ENCODE measurements at regions not wholly inside any gene's neighbourhood (a gene's known extent, or its start where the extent isn't known, plus 50 kb on each side); places are given as distances from the start of the nearest gene placed in this dataset.

DNA sequence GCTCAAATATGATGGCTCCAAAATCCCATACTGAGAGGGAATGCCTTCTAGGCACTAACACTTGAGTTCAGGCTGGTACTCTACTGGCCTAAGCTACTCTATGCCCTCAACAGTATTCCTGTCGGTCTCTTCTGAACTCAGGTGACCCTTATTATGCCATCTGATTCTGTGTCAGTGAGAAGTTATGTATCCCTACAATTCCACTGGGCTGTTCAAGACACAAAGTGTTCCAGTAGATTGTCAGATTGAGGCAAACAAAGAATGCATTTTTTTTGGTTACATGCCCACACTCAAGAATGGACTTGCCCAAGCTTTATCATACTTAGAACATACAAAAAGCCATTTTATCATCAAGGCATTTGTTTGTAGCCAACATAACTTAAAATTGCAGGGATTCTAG is 553.8 kb upstream of the PRMT6 start:
- no peak overlapping the region for H3K4me3 ChIP-seq
- no peaks in the 10 kb centered on the region for H3K36me3 ChIP-seq (ENCODE audit: low read depth)
- intact Hi-C loops (cut with micrococcal nuclease; ENCODE audit: unreplicated experiment), result no loop called here
- ChIA-PET POLR2A (ENCODE audit: unreplicated experiment) (no interaction called here), CTCF (no interaction called here)
- H4K20me1 ChIP-seq (ENCODE audit: insufficient read depth), result no peaks in the 10 kb centered on the region
- H3K79me2 ChIP-seq (ENCODE audit: low read depth), result no peaks in the 10 kb centered on the region
- TF ChIP-seq CTCF (conservative IDR thresholded peaks at IDR 0.05) (no peak), EZH2 (IDR thresholded peaks at IDR 0.05; ENCODE audit: low read depth) (no peak)
- H3K4me1 ChIP-seq (replicated peaks; ENCODE audit: insufficient read depth), result no peaks in the 10 kb centered on the region
- H3K4me2 ChIP-seq, result no peak overlapping the region
- no peaks in the 10 kb centered on the region for H3K9me3 ChIP-seq (ENCODE audit: insufficient read depth, low read depth)
- no peaks in the 10 kb centered on the region for H3K27me3 ChIP-seq (ENCODE audit: insufficient read depth, low read depth)
- H3K27ac ChIP-seq, result no peak overlapping the region
- H3K9me2 ChIP-seq (ENCODE audit: insufficient read depth), result no peaks in the 10 kb centered on the region; the same call in 1 of the 2 replicates
- no peaks in the 10 kb centered on the region for H3F3A ChIP-seq (ENCODE audit: insufficient read depth, low read depth)
- no peak overlapping the region for H2AFZ ChIP-seq
- no TSS peak for BruUV-seq (replicated peaks)
- DNase-seq, result no peak

DNA sequence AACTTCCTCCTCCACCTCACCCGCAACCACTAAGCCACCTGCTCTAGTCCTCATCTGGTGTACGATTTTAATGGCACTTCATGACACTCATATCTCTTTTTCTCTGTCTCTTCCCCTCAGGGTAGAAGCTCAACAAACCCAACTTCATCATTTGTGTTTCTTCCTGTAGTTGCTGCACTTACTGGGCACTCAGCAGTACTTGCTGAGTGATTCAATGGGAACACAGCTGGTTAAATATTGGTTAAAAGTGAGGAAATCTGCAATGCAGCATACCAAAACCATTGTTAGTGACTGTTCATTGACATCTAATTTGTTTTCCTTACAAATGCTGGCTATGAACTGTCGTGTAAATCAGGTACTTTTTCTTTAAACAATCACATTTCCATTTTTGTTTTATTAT is 541.1 kb upstream of the PRMT6 start:
- intact Hi-C loops (cut with micrococcal nuclease; ENCODE audit: unreplicated experiment), result no loop called here
- Histone ChIP-seq H2AFZ (peak overlapping the region; percentile 58), H3K4me2 (no peak overlapping the region), H3K4me3 (no peak overlapping the region), H3K79me2 (ENCODE audit: low read depth) (no peaks in the 10 kb centered on the region), H3K9me3 (ENCODE audit: insufficient read depth, low read depth) (no peaks in the 10 kb centered on the region), H3K4me1 (replicated peaks; ENCODE audit: insufficient read depth) (no peaks in the 10 kb centered on the region), H3F3A (ENCODE audit: insufficient read depth, low read depth) (no peaks in the 10 kb centered on the region), H3K9me2 (ENCODE audit: insufficient read depth) (no peaks in the 10 kb centered on the region), H4K20me1 (ENCODE audit: insufficient read depth) (no peaks in the 10 kb centered on the region), H3K27me3 (ENCODE audit: insufficient read depth, low read depth) (no peaks in the 10 kb centered on the region), H3K36me3 (ENCODE audit: low read depth) (no peaks in the 10 kb centered on the region), H3K27ac (no peak overlapping the region)
- BruUV-seq (replicated peaks), result no TSS peak
- ChIA-PET POLR2A (ENCODE audit: unreplicated experiment) (interaction anchor here (0.5 kb wide), 1 partner anchor 463 kb away, joined by 3 read pairs; no protein-coding TSS in a partner anchor), CTCF (no interaction called here)
- TF ChIP-seq EZH2 (IDR thresholded peaks at IDR 0.05; ENCODE audit: low read depth) (no peak), CTCF (conservative IDR thresholded peaks at IDR 0.05) (no peak)
- no peak for DNase-seq

DNA sequence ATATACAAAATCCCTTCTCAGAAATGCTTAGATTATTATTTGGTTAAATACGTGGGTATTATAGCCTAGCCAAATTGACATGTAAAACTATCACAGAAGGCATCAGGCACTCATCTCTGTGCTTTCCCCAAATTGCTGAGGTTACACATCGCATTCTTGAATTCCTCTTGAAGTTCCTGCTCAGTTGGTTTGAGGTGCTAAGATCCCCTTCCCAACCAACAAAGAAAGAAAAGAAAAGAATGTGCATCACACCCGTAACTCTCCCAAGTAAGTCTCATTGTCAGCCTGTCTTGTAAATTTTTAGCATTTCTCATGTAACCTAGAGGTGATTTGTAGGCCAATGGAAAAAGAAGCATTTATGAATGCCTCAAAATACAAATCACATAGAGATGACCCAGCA is 539.2 kb upstream of the PRMT6 start:
- CTCF ChIA-PET, result no interaction called here
- H3F3A ChIP-seq (ENCODE audit: insufficient read depth, low read depth), result no peaks in the 10 kb centered on the region
- H3K79me2 ChIP-seq (ENCODE audit: low read depth), result no peaks in the 10 kb centered on the region
- H3K27ac ChIP-seq, result no peak overlapping the region
- POLR2A ChIA-PET (ENCODE audit: unreplicated experiment), result no interaction called here
- H3K9me2 ChIP-seq (ENCODE audit: insufficient read depth), result no peaks in the 10 kb centered on the region
- intact Hi-C loops (cut with micrococcal nuclease; ENCODE audit: unreplicated experiment), result no loop called here
- no peak overlapping the region for H3K4me2 ChIP-seq
- H4K20me1 ChIP-seq (ENCODE audit: insufficient read depth), result no peaks in the 10 kb centered on the region
- DNase-seq, result no peak
- H3K4me3 ChIP-seq, result no peak overlapping the region
- H3K9me3 ChIP-seq (ENCODE audit: insufficient read depth, low read depth), result no peaks in the 10 kb centered on the region
- TF ChIP-seq CTCF (conservative IDR thresholded peaks at IDR 0.05) (no peak), EZH2 (IDR thresholded peaks at IDR 0.05; ENCODE audit: low read depth) (no peak)
- no peak overlapping the region; the same call in 1 of the 2 replicates for H2AFZ ChIP-seq
- no peaks in the 10 kb centered on the region for H3K36me3 ChIP-seq (ENCODE audit: low read depth)
- H3K4me1 ChIP-seq (replicated peaks; ENCODE audit: insufficient read depth), result no peaks in the 10 kb centered on the region
- no TSS peak for BruUV-seq (replicated peaks)
- no peaks in the 10 kb centered on the region for H3K27me3 ChIP-seq (ENCODE audit: insufficient read depth, low read depth)

All from PC-9 (cell line).